ENCODE measurements at regions not wholly inside any gene's neighbourhood (a gene's known extent, or its start where the extent isn't known, plus 50 kb on each side); places are given as distances from the start of the nearest gene placed in this dataset.

DNA sequence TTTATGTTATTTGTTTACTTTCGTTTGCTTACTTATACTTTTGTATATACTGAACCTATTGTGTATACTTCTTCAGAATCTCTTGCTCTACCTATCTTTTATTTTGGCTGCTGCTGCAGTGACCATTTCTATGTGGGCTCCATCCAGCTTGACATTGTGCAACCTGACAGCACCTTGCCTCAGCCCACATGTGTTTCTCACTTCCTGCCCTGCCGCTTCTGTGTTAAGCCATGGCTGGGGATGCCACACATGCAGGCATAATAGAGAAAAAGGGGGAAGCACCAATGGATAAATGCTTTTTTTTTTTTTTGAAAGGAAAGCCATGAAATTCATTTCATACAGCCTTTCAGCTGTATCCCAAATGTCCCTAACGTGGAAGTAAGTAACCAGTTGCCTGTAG, 147.6 kb downstream of the RBM26 start:
- TF ChIP-seq, protein P1, sequence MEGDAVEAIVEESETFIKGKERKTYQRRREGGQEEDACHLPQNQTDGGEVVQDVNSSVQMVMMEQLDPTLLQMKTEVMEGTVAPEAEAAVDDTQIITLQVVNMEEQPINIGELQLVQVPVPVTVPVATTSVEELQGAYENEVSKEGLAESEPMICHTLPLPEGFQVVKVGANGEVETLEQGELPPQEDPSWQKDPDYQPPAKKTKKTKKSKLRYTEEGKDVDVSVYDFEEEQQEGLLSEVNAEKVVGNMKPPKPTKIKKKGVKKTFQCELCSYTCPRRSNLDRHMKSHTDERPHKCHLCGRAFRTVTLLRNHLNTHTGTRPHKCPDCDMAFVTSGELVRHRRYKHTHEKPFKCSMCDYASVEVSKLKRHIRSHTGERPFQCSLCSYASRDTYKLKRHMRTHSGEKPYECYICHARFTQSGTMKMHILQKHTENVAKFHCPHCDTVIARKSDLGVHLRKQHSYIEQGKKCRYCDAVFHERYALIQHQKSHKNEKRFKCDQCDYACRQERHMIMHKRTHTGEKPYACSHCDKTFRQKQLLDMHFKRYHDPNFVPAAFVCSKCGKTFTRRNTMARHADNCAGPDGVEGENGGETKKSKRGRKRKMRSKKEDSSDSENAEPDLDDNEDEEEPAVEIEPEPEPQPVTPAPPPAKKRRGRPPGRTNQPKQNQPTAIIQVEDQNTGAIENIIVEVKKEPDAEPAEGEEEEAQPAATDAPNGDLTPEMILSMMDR (IDR thresholded peaks at IDR 0.05) = no peak
- no peak for TF ChIP-seq POLR2A (IDR thresholded peaks at IDR 0.05)
